Hypothalamus (tissue), 51 donors: ENCODE measurements at regions not wholly inside any gene's neighbourhood (a gene's known extent, or its start where the extent isn't known, plus 50 kb on each side); places are given as distances from the start of the nearest gene placed in this dataset.
A peak's percentile ranks its signal among the peaks of the same experiment; 100 is the strongest.

Source experiments
- DNase-seq, 51 donors: peaks; one replicate each; lab custom pipeline; 2025; lab: John Stamatoyannopoulos, UW

DNA sequence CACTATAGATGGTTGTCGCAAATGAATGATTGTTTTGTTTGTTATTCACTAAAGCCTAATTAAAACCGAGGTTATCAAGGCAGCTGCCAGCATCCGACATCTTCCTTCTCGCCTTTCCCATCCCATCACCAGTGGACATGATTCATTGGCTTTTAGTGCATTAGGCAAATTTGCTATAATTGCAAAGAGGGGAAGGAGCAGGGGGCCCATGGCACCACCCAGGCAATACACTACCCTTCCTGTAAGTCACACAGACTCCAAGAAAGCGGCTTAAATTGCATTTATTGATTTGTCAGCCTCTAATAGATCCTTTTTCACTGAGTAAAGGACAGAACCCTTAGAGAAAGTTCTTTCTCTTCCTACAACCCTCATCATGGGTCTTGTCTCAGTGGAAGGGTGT lies 169.2 kb upstream of the NCAM1 start:
- DNase-seq, result no peak

GRCh38 chr11:112793416-112793815 lies 167.8 kb upstream of the NCAM1 start:
- DNase-seq, result no peak

- DNase-seq, result no peak
Observed at GRCh38 chr11:112794331-112794846, 166.8 kb upstream of the NCAM1 start.

DNA sequence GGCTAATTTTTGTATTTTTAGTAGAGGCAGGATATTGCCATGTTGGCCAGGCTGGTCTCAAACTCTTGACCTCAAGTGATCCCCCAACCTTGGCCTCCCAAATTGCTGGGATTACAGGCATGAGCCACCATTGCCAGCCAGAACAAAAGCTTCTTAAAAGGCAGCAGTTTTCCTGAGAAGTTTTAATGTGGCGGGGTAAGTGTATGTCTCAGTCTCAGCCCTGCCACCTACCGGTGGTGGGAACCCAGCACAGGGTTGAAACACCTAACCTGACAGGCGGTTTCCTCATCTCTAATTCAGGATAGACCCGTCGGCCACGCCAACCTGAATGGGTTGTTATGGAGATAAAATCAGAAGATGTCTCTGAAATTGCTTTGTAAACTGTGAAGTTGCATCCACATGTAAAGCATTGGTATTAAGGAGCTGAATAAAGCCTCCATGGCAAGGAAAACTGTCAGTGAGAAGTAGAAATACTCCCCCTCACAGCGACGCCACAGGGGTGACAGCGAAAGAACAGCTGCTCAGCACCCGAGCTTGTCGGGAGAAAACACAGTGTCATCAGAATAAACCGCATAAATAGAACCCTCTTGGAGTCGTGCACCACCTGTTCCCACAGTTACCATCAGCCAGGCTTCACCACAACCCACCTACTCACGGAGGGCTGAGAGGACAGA lies 165.9 kb upstream of the NCAM1 start:
- DNase-seq, result peak in 5 of 51 donors; percentile 11 to 73 (median 29)

GRCh38 chr11:112795911-112796649 lies 165.1 kb upstream of the NCAM1 start:
- peak in 13 of 51 donors; percentile 13 to 53 (median 28) for DNase-seq

DNA sequence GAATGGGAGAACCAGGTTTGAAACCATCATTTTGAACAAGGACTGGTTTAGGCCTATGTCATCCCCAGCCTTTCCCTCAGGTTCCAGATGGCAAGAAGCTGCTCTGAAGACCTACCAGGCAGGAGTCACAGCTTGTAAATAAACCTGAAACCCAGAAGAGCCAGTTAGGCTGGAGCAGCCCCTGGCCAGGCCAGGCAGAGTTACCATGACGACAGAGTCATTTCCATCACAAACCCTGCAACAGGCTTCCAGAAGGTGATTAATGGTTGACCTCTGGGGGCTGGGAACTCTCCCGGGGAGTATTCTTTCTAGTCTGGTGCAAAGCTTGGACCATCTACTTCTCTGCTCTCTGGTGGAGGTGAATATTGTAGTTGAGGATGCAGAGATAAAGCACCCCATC lies 164.1 kb upstream of the NCAM1 start:
- DNase-seq, result no peak

DNA sequence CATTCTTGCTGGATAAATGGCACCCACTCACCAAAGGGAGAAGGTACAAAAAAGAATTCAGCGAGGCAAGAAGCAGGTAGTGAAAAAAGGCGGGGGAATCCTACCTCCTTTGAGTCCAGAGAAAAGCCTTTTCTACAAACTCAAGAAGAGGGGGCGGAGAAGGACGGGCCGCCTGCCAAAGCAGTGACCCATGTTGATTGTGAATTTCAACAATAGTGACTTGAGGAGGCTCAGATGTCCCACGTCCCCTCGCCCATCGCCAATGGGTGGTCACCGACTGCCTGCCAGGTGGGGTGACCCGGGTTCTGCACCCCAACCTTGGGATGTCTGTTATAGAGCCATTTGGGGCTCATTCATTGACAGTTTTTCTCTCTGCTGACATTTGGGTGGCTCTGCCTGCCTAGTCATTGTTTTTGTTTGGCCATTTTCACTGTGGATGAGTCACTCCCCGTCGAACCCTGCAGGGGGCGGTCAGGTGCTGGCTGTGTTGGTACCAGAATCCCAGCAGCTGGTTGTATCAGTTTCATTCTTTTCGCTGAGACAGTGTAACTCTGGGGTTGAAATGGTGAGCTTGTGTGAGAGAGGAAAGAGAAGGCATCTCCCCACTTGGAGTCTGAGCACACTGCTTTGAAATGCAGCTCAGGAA lies 163.4 kb upstream of the NCAM1 start:
- DNase-seq, result peak in 35 of 51 donors; percentile 18 to 82 (median 44)

DNA sequence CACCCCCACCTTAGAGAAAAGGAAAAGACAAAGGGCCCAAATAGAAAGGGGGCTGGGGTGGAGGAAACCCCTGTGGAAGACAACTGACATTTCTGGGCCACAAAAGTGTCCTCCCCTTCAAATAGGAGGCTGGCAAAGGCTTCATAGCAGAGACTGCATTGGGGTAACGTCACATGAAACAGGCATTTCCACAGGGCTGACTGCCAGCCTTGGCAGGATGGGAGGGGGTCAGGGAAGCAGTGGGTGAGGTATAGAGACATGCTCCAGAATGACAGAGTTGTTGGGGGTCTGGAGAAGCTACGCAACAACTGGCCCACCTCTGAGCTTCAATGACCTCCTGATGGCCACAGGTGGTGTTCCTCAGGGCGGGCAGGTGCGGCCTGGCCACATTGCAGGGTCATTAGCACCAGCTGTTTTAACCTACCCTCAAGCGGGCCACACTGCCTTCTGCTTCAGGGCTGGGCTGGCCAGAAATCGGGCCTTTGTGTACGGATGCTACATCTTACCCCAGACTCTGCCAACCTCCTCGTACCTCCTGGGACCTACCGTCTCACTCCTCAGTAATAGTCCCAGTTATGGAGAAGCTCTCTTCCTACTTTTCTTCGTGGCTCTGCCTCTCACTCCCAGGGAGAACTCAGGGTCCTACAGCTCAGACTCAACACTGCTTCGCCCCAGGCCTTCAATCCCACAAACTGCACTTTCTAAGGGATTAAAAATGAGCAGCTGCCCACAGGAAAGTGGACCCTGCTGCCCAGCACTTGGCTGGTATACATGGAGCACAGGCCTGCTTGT lies 160.0 kb upstream of the NCAM1 start:
- no peak for DNase-seq

DNA sequence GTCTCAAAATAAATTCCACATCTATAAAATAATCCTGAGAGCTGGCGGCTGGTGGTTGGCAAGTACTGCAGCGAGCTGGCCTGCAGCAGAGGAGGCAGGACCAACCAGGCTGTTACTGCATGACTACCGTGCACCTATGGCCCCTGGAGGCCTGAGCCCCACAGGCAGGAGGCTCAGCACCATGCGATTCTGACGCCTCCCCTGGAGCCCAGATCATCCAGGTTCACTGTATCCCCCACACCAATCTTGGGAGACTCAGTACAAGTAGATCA lies 159.5 kb upstream of the NCAM1 start:
- DNase-seq, result no peak

DNA sequence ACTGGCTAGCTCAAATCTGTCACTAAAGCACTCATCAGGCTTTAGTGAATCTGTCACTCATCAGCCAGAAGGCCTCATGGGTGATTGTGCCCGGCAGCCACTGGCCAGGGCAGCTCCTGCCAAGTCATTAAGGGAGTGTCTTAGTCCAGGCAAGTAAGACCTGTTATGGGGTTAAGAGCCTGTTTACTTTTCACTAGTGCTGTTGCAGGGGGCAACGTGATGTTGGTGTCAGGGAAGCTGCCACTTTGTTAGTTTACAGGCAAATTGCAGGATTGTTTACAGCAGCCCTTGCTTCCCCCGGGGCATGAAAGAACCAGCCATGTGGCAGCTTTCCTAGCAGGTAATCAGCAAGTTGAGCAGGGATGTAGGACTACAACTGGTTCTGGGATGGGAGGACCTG lies 155.6 kb upstream of the NCAM1 start:
- no peak for DNase-seq

GRCh38 chr11:112806256-112806655 lies 155.0 kb upstream of the NCAM1 start:
- no peak for DNase-seq

GRCh38 chr11:112806876-112807275 lies 154.3 kb upstream of the NCAM1 start:
- DNase-seq, result no peak

- no peak for DNase-seq
Observed at GRCh38 chr11:112809429-112809828, 151.8 kb upstream of the NCAM1 start.

DNA sequence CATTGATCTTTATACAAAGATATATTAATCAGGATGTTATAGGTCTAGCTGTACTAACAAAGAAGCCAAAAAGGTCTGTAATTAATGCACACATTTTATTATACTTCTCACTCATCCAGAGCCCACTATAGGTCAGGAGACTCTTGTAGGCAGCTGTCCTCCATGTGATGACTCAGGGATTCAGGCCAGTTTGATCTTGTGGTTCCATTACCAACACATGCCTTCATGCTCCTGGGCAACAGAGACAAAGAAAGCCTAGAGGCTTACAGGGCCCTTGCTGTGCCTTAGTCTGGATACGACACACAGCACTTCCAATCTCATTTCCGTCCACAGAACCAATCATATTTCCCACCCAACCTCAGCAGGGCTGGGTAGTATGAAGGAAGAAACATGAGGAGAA lies 150.3 kb upstream of the NCAM1 start:
- no peak for DNase-seq

- no peak for DNase-seq
Observed at GRCh38 chr11:112811783-112812182, 149.4 kb upstream of the NCAM1 start.

DNA sequence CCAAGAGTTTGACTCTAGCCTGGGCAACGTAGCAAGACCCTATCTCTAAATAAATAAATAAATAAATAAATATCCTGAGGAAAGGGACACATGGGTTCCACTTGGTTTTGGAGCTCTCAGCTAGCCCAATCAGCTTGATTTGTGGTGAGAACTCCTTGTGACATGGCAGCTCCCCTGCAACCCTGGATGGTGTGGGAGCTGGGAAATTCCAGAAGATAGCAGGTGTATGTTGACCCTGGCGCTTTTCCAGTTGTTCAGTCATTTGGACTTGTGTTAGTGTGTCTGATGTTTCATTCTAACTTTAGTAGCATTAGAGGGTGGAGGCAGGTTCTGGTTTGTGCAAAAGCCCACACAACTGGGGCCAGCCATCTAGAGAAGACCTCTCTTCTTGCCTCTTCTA lies 148.5 kb upstream of the NCAM1 start:
- DNase-seq, result no peak

DNA sequence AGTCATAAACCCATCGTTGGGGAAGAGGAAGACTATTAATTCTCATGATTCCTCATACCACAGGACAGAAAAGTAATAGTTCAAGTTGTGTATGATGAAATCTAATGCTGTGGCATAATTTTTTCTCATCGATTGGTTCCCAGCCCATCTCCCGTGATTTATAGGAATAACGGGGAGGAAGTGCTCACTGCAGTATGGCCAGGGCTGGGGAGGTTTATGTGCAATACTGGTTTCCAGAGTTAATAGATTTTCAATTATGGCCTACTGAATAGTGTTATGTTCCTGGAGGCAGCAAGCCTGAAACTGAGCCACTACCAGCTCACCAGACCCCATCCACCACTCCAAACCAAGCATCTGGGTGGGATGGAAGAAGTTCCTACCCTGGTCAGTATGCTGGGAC lies 147.1 kb upstream of the NCAM1 start:
- no peak for DNase-seq

GRCh38 chr11:112817376-112817775 lies 143.8 kb upstream of the NCAM1 start:
- DNase-seq, result no peak

DNA sequence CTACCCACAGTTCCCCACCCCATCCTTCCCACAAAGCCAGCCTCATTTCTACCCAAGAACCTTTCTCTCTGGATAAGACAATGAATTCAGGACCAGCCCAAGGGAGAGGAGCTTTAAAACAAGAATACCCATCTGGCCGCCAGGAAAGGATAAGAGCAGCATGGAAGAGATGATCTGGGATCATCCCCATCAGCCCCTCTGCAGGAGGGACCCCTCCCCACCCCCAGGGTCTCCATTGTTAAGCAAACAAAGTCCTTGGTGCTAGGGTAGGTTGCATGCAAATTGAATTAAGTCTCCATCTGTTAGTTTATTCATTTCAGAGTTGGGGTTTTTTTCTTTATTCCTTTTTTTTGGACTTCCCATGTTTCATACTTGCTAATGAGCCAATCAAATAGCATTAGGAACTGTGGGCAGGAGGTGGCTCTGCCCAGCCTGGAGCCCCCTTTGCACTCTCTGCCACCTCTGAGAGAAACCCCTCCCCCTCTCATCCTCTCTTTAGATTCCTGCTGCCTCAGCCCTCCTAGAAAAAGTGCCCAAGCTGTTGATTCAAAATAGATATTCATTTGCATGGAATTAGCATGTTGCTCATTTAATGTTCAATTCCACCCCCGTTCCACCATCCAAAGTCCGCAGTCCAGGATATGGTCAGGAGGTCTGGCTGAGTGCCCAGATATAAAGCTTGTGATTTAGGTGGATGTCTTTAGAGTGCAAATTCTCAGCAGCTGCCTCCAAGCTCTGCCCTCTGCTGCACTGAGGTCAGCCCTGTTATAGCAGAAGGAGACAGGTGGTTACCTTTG lies 138.5 kb upstream of the NCAM1 start:
- no peak for DNase-seq

- DNase-seq, result no peak
Observed at GRCh38 chr11:112826026-112826425, 135.2 kb upstream of the NCAM1 start.
